ENCODE measurements at regions not wholly inside any gene's neighbourhood (a gene's known extent, or its start where the extent isn't known, plus 50 kb on each side); places are given as distances from the start of the nearest gene placed in this dataset.

DNA sequence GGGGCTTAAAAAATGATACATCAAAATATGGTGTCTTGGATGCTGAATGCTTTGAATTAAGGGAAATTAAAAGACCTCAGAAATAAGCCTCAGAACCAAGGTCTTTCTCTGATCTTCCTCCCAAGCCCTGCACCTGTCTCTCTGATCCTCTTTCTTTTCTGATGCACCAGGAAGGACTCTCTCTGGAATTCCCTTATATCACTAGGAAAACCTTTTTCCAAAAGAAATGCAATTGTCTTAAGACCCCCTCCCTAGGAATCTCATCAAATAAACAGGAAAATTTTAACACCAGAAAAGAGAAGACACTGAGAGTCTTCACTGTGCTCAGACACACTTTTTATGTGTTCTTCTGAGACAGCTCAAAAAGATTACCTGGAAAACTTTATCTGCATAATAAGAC is 159.5 kb upstream of the PTBP2 start:
- TF ChIP-seq, protein P1, sequence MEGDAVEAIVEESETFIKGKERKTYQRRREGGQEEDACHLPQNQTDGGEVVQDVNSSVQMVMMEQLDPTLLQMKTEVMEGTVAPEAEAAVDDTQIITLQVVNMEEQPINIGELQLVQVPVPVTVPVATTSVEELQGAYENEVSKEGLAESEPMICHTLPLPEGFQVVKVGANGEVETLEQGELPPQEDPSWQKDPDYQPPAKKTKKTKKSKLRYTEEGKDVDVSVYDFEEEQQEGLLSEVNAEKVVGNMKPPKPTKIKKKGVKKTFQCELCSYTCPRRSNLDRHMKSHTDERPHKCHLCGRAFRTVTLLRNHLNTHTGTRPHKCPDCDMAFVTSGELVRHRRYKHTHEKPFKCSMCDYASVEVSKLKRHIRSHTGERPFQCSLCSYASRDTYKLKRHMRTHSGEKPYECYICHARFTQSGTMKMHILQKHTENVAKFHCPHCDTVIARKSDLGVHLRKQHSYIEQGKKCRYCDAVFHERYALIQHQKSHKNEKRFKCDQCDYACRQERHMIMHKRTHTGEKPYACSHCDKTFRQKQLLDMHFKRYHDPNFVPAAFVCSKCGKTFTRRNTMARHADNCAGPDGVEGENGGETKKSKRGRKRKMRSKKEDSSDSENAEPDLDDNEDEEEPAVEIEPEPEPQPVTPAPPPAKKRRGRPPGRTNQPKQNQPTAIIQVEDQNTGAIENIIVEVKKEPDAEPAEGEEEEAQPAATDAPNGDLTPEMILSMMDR (IDR thresholded peaks at IDR 0.05; ENCODE audit: insufficient read depth, low read length, poor library complexity, severe bottlenecking) = no peak
- no peak for TF ChIP-seq EZH2phosphoT487 (conservative IDR thresholded peaks at IDR 0.05; ENCODE audit: low read length)
